HFF-Myc (cell line): ENCODE measurements at regions not wholly inside any gene's neighbourhood (a gene's known extent, or its start where the extent isn't known, plus 50 kb on each side); places are given as distances from the start of the nearest gene placed in this dataset.

Experiments used
- DNase-seq: peaks from one replicate; pipeline ENCODE4 v3.0.0-alpha.2; 2011; ENCODE audit warnings: low read depth; ENCODE audit errors: extremely low read depth
- H3K4me3 ChIP-seq: replicated peaks from 2 replicates; pipeline ENCODE4 v1.5.1; 2011; ENCODE audit warnings: low read depth, mild to moderate bottlenecking, control low read depth, low read length
- TF ChIP-seq, protein P1 (sequence below): IDR thresholded peaks from 2 replicates; pipeline ENCODE4 v1.5.1; 2012; ENCODE audit warnings: mild to moderate bottlenecking, low read depth, low read length, control low read depth; ENCODE audit errors: missing control alignments

DNA sequence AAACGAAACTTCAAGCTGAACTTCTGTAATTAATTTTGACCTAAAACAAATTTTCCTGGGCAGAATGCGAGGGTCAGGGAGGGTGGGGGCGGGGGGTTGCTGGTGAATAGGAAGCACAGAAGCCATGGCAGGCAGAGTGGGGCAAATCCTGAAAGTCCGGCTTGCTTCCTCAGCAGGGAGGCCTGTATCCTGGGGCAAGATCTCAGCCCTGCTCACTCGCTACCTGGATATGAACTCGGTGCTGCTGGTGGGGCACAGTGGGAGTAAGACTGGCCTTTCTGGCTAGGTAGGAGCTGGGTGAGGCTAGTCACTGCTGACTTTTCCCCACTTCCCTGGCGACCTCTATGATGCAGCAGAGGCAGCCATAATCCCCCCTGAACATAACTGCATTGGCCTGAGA is 168.9 kb upstream of the CHORDC1 start:
- TF ChIP-seq, protein P1, sequence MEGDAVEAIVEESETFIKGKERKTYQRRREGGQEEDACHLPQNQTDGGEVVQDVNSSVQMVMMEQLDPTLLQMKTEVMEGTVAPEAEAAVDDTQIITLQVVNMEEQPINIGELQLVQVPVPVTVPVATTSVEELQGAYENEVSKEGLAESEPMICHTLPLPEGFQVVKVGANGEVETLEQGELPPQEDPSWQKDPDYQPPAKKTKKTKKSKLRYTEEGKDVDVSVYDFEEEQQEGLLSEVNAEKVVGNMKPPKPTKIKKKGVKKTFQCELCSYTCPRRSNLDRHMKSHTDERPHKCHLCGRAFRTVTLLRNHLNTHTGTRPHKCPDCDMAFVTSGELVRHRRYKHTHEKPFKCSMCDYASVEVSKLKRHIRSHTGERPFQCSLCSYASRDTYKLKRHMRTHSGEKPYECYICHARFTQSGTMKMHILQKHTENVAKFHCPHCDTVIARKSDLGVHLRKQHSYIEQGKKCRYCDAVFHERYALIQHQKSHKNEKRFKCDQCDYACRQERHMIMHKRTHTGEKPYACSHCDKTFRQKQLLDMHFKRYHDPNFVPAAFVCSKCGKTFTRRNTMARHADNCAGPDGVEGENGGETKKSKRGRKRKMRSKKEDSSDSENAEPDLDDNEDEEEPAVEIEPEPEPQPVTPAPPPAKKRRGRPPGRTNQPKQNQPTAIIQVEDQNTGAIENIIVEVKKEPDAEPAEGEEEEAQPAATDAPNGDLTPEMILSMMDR, result no peak
- H3K4me3 ChIP-seq, result no peak overlapping the region

DNA sequence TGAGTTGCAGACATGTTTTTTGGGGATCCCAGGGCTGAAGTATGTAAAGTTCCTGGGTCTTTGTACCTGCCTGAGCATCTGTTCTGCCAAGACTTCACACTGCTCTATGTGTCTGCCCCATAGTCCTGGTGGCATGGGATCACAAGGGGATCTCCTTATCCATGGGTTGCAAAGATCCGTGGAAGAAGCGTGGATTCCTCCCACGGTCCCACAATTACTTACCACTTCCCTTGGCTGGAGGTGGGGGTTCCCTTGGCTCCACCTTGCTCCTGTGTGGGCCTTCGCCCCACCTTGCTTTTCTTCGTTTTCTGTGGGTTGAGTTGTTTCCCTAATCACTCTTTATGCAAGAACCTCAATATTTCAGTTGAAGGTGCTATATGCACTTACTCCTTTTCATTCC is 157.4 kb upstream of the CHORDC1 start:
- TF ChIP-seq, protein P1, result no peak
- H3K4me3 ChIP-seq, result no peak overlapping the region
- no peak for DNase-seq

More for the DNA sequence above, 168.9 kb upstream of the CHORDC1 start:
- DNase-seq, result no peak

DNA sequence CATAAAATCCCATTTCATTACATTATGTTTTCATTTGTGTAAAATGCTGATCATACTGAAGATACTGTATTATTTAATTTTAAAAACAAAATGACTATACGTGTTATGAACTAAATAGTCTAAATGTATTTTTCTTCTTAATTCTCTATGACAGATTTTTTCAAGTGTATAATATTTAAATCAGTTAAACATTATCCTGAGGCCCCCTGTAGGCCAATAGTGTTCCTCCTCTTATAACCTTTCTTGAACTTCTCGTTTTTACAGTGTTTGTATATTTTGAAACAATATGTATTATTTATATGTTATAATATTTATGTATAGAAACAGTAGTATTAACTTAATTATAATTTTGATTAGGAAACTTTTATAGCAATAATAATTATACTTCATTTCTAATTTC is 151.1 kb upstream of the CHORDC1 start:
- no peak overlapping the region for H3K4me3 ChIP-seq
- TF ChIP-seq, protein P1, result no peak
- no peak for DNase-seq

DNA sequence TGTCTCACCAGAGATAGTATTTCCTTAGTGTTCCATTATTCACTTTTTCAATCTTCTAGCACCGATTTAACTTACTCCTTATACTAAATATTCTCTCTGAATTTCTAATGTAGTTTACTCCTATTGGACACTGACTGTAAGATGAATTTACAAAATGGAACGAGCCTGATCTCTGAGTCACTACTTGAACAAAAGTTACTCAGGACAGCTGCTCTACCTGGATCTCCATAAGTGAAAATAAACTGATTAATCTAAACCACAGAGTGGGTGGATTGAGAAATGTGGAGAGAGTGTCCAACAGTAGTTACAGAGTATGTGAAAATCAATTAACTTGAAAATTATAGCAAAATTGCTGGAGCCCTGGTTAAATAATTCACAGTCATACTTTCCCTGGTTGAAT is 141.7 kb upstream of the CHORDC1 start:
- TF ChIP-seq, protein P1, result no peak
- no peak overlapping the region for H3K4me3 ChIP-seq
- DNase-seq, result no peak

DNA sequence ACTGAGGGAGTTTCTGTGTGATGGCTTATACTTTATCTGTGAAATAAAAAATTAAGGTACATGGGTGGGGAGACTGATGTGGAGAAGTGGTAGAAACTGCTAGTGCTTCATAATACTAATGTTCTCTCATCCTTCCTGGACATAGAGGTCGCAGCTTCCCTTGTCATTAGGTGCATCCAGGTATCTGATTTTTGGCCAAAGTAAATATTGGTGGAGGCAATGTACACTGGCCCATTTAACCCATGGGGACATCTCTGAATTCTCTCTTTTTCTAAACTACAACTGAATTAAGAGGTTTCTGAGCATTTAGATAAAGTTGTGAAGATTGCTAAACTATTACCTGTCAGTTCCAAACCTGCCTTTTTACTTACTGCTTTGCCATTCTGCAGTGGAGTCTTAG is 140.9 kb upstream of the CHORDC1 start:
- no peak overlapping the region for H3K4me3 ChIP-seq
- no peak for DNase-seq
- TF ChIP-seq, protein P1, result no peak

DNA sequence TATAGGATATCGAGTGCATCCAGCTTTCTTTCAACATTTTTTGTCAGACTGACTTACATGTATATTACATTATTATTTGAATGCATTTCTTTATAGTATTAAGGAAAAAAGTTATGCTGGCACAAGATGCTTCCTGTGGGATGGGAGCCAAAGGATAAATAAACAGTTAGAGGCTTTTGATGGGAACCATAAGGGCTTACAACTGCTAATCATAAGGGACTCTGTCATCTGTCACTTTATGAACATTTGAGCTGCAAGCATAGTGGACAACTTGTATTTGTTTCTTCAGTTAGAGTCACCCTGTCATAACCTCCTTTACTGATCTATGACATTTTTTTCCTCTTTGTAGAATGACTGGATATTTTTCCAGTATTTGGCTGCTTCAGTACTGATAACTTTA is 132.4 kb upstream of the CHORDC1 start:
- no peak for DNase-seq
- TF ChIP-seq, protein P1, result no peak
- H3K4me3 ChIP-seq, result no peak overlapping the region

DNA sequence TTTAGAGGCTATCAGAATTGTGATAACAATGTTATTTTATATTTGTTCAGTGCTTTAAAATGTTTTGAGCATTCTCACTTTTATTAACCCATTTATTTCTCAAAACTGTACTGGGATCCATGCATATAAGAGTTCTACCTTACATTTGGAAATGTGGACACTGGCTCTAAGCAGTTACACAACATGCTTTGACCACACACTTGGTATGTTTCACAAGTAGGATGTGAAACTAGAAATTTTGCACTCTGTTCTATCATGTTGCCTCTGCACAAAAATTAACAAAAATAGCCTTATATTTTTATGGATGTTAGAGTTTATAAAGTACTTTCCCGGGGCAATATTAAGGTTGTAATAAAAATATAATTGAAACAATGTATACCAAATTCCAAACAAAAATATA is 126.9 kb upstream of the CHORDC1 start:
- no peak for DNase-seq
- H3K4me3 ChIP-seq, result no peak overlapping the region
- TF ChIP-seq, protein P1, result no peak
